Small intestine (tissue), 7 donors: ENCODE measurements at regions not wholly inside any gene's neighbourhood (a gene's known extent, or its start where the extent isn't known, plus 50 kb on each side); places are given as distances from the start of the nearest gene placed in this dataset.

ENCODE experiments used
- DNase-seq, 2 donors: peaks; one replicate each; pipeline versions ENCODE4 v3.0.0 to v3.0.0-alpha.2; 2013
- FAIRE-seq: peaks from 2 replicates; lab custom pipeline; 2012; peaks lifted over from hg19 to GRCh38; lab: Jason Lieb, UNC
- H3K27ac ChIP-seq, 3 donors: one replicate each; pipeline ENCODE4 v1.5.1; 2013; ENCODE audit warnings: low read length in 2 of 3, mild to moderate bottlenecking in 2 of 3, control low read depth in 1 of 3, inconsistent platforms in 1 of 3, low read depth in 1 of 3, moderate library complexity in 1 of 3
- H3K27me3 ChIP-seq, 3 donors: one replicate each; pipeline ENCODE4 v1.6.1; 2013; ENCODE audit warnings: low read length in 3 of 3, inconsistent platforms in 1 of 3; ENCODE audit not compliant: control insufficient read depth in 3 of 3, insufficient read depth in 3 of 3
- H3K36me3 ChIP-seq, 3 donors: one replicate each; pipeline ENCODE4 v1.6.1; 2013; ENCODE audit warnings: low read length in 3 of 3, inconsistent platforms in 1 of 3, low read depth in 1 of 3, mild to moderate bottlenecking in 1 of 3, moderate library complexity in 1 of 3; ENCODE audit not compliant: control insufficient read depth in 3 of 3, insufficient read depth in 2 of 3
- H3K4me1 ChIP-seq, 3 donors: one replicate each; pipeline ENCODE4 v1.6.1; 2013; ENCODE audit warnings: low read length in 2 of 3, inconsistent platforms in 1 of 3, low read depth in 1 of 3, mild to moderate bottlenecking in 1 of 3, moderate library complexity in 1 of 3; ENCODE audit not compliant: control insufficient read depth in 3 of 3, insufficient read depth in 2 of 3
- H3K4me3 ChIP-seq, 3 donors: one replicate each; pipeline ENCODE4 v1.5.1; 2013; ENCODE audit warnings: low read length in 3 of 3, control low read depth in 1 of 3, inconsistent platforms in 1 of 3, low read depth in 1 of 3, mild to moderate bottlenecking in 1 of 3, moderate library complexity in 1 of 3
- H3K9me3 ChIP-seq, 2 donors: one replicate each; pipeline ENCODE4 v1.6.1; 2013; ENCODE audit warnings: low read depth in 1 of 2, low read length in 1 of 2; ENCODE audit not compliant: control insufficient read depth in 2 of 2, insufficient read depth in 1 of 2
- WGBS, 3 donors: extraction: QIAGEN DNeasy Blood & Tissue Kit; methylation state at CpG; one replicate each; pipeline ENCODE4 v1.1.7; 2013; 5-methylcytosine and 5-hydroxymethylcytosine counted together
- donor health status: healthy with polysubstance abuse.
- donor health status: control.
- donor health status: control.
- donor health status: Bipolar disorder and iron deficiency.
- donor health status: healthy.

- Histone ChIP-seq H3K9me3 (no peaks in the 10 kb centered on the region), H3K27me3 (no peaks in the 10 kb centered on the region), H3K4me3 (no peak overlapping the region), H3K36me3 (no peaks in the 10 kb centered on the region), H3K4me1 (no peaks in the 10 kb centered on the region), H3K27ac (no peak overlapping the region)
- no peak for DNase-seq
- FAIRE-seq = no peak
- WGBS, 3 donors = 74 to 84% (median 76%) methylated on average over 6 of the region's 6 CpGs
Measured at GRCh38 chr2:180416627-180417026, 409.5 kb upstream of the CWC22 start.

- H3K27ac ChIP-seq = no peak overlapping the region
- no peaks in the 10 kb centered on the region for H3K36me3 ChIP-seq
- no peak for FAIRE-seq
- H3K9me3 ChIP-seq = no peaks in the 10 kb centered on the region
- DNase-seq = peak; percentile 1 to 42
- H3K27me3 ChIP-seq = no peaks in the 10 kb centered on the region
- WGBS, 3 donors = 12 to 85% (median 40%) methylated on average over 2 of the region's 2 CpGs
- H3K4me3 ChIP-seq = no peak overlapping the region
- H3K4me1 ChIP-seq = no peaks in the 10 kb centered on the region
Measured at GRCh38 chr2:180413336-180413735, 406.2 kb upstream of the CWC22 start.

- 52 to 71% (median 70%) methylated on average over 4 of the region's 4 CpGs for WGBS, 3 donors
- DNase-seq = no peak
- H3K36me3 ChIP-seq = no peaks in the 10 kb centered on the region
- FAIRE-seq = no peak
- H3K9me3 ChIP-seq = no peaks in the 10 kb centered on the region
- no peak overlapping the region for H3K27ac ChIP-seq
- no peaks in the 10 kb centered on the region for H3K27me3 ChIP-seq
- no peak overlapping the region for H3K4me3 ChIP-seq
- H3K4me1 ChIP-seq = no peaks in the 10 kb centered on the region
Measured at GRCh38 chr2:180412219-180412618, 405.1 kb upstream of the CWC22 start.

GRCh38 chr2:180411661-180412060 is 404.6 kb upstream of the CWC22 start:
- DNase-seq = peak in 1 of 2 donors; percentile 34
- no peaks in the 10 kb centered on the region for H3K9me3 ChIP-seq
- H3K36me3 ChIP-seq = no peaks in the 10 kb centered on the region
- no peaks in the 10 kb centered on the region for H3K4me1 ChIP-seq
- no peak overlapping the region for H3K27ac ChIP-seq
- FAIRE-seq = no peak
- H3K27me3 ChIP-seq = no peaks in the 10 kb centered on the region
- 17 to 33% (median 22%) methylated on average over 5 of the region's 5 CpGs for WGBS, 3 donors
- no peak overlapping the region for H3K4me3 ChIP-seq

- FAIRE-seq (no peak), DNase-seq (no peak)
- Histone ChIP-seq H3K9me3 (no peaks in the 10 kb centered on the region), H3K27ac (no peak overlapping the region), H3K4me1 (no peaks in the 10 kb centered on the region), H3K36me3 (no peaks in the 10 kb centered on the region), H3K27me3 (no peaks in the 10 kb centered on the region), H3K4me3 (no peak overlapping the region)
- WGBS, 3 donors = 74 to 82% (median 77%) methylated on average over 4 of the region's 4 CpGs
Measured at GRCh38 chr2:180406687-180407086, 399.6 kb upstream of the CWC22 start.

- FAIRE-seq = no peak
- Histone ChIP-seq H3K27me3 (no peaks in the 10 kb centered on the region), H3K4me3 (no peak overlapping the region), H3K27ac (no peak overlapping the region), H3K9me3 (no peaks in the 10 kb centered on the region), H3K4me1 (no peaks in the 10 kb centered on the region), H3K36me3 (no peaks in the 10 kb centered on the region)
- WGBS, 3 donors = 71 to 80% (median 79%) methylated on average over 3 of the region's 3 CpGs
- DNase-seq = no peak
Measured at GRCh38 chr2:180405520-180405919, 398.4 kb upstream of the CWC22 start.

- Histone ChIP-seq H3K4me1 (no peaks in the 10 kb centered on the region), H3K9me3 (no peaks in the 10 kb centered on the region), H3K27ac (no peak overlapping the region), H3K27me3 (no peaks in the 10 kb centered on the region), H3K36me3 (no peaks in the 10 kb centered on the region), H3K4me3 (no peak overlapping the region)
- FAIRE-seq = no peak
- DNase-seq = no peak
Measured at GRCh38 chr2:180394305-180394704, 387.2 kb upstream of the CWC22 start.

GRCh38 chr2:180385601-180386201 is 378.6 kb upstream of the CWC22 start:
- Histone ChIP-seq H3K9me3 (no peaks in the 10 kb centered on the region), H3K36me3 (no peaks in the 10 kb centered on the region), H3K27me3 (no peaks in the 10 kb centered on the region), H3K4me3 (no peak overlapping the region), H3K4me1 (no peaks in the 10 kb centered on the region), H3K27ac (no peak overlapping the region)
- WGBS, 3 donors = 12 to 22% (median 15%) methylated on average over 2 of the region's 2 CpGs
- no peak for DNase-seq
- no peak for FAIRE-seq

- H3K27ac ChIP-seq = no peak overlapping the region
- H3K9me3 ChIP-seq = no peaks in the 10 kb centered on the region
- 27 to 53% (median 47%) methylated on average over 3 of the region's 3 CpGs for WGBS, 3 donors
- H3K4me3 ChIP-seq = no peak overlapping the region
- H3K27me3 ChIP-seq = no peaks in the 10 kb centered on the region
- no peaks in the 10 kb centered on the region for H3K4me1 ChIP-seq
- no peaks in the 10 kb centered on the region for H3K36me3 ChIP-seq
- no peak for DNase-seq
- no peak for FAIRE-seq
Measured at GRCh38 chr2:180376066-180376465, 369.0 kb upstream of the CWC22 start.
